ENCODE measurements at regions not wholly inside any gene's neighbourhood (a gene's known extent, or its start where the extent isn't known, plus 50 kb on each side); places are given as distances from the start of the nearest gene placed in this dataset.

GRCh38 chr10:78634835-78635234 lies 433.9 kb upstream of the ZMIZ1 start:
- H3K27ac ChIP-seq (ENCODE audit: low read depth in 1 of 2, low read length in 1 of 2): no peak overlapping the region
- peaks cover 0 to 7% (median 0%) of the 10 kb centered on the region in 5 donors for H3K4me1 ChIP-seq (ENCODE audit: control insufficient read depth in 5 of 5, insufficient read depth in 5 of 5, low read length in 5 of 5)
- TF ChIP-seq CTCF (IDR thresholded peaks at IDR 0.05; ENCODE audit: control extremely low read depth, extremely low read depth): no peak
- peaks cover 0 to 3% (median 0%) of the 10 kb centered on the region in 4 donors for H3K9me3 ChIP-seq (ENCODE audit: control insufficient read depth in 4 of 4, insufficient read depth in 3 of 4, low read length in 3 of 4)
- no peaks in the 10 kb centered on the region for H3K27me3 ChIP-seq (ENCODE audit: control insufficient read depth in 3 of 3, insufficient read depth in 3 of 3, low read length in 2 of 3)
- no peak overlapping the region for H3K4me3 ChIP-seq
- DNase-seq (no peak), ATAC-seq (ENCODE audit: insufficient read depth, low FRiP score) (no peak)
- H3K36me3 ChIP-seq (ENCODE audit: control insufficient read depth in 4 of 4, insufficient read depth in 4 of 4, low read length in 4 of 4): no peaks in the 10 kb centered on the region
- H3K9ac ChIP-seq (ENCODE audit: insufficient read depth in 1 of 2, low read length in 2 of 2): no peak overlapping the region
- WGBS, 2 donors: 48 to 68% methylated on average over 2 of the region's 2 CpGs

GRCh38 chr10:78639629-78640028 lies 429.1 kb upstream of the ZMIZ1 start:
- 88 to 89% methylated on average over 2 of the region's 2 CpGs for WGBS, 2 donors
- ATAC-seq (ENCODE audit: insufficient read depth, low FRiP score) (no peak), DNase-seq (no peak)
- H3K4me3 ChIP-seq: no peak overlapping the region
- H3K27me3 ChIP-seq (ENCODE audit: control insufficient read depth in 3 of 3, insufficient read depth in 3 of 3, low read length in 2 of 3): no peaks in the 10 kb centered on the region
- H3K9me3 ChIP-seq (ENCODE audit: control insufficient read depth in 4 of 4, insufficient read depth in 3 of 4, low read length in 3 of 4): peaks cover 0 to 3% (median under 1%) of the 10 kb centered on the region in 4 donors
- H3K36me3 ChIP-seq (ENCODE audit: control insufficient read depth in 4 of 4, insufficient read depth in 4 of 4, low read length in 4 of 4): no peaks in the 10 kb centered on the region
- no peak overlapping the region for H3K9ac ChIP-seq (ENCODE audit: insufficient read depth in 1 of 2, low read length in 2 of 2)
- no peaks in the 10 kb centered on the region for H3K4me1 ChIP-seq (ENCODE audit: control insufficient read depth in 5 of 5, insufficient read depth in 5 of 5, low read length in 5 of 5)
- H3K27ac ChIP-seq (ENCODE audit: low read depth in 1 of 2, low read length in 1 of 2): no peak overlapping the region
- TF ChIP-seq CTCF (IDR thresholded peaks at IDR 0.05; ENCODE audit: control extremely low read depth, extremely low read depth): no peak

GRCh38 chr10:78640796-78641636 lies 427.8 kb upstream of the ZMIZ1 start:
- DNase-seq: no peak
- no peak for TF ChIP-seq CTCF (IDR thresholded peaks at IDR 0.05; ENCODE audit: control extremely low read depth, extremely low read depth)

More at GRCh38 chr10:78640796-78641636, 427.8 kb upstream of the ZMIZ1 start:
- H3K27ac ChIP-seq (ENCODE audit: low read depth in 1 of 2, low read length in 1 of 2): no peak overlapping the region
- H3K36me3 ChIP-seq (ENCODE audit: control insufficient read depth in 4 of 4, insufficient read depth in 4 of 4, low read length in 4 of 4): no peaks in the 10 kb centered on the region
- H3K9me3 ChIP-seq (ENCODE audit: control insufficient read depth in 4 of 4, insufficient read depth in 3 of 4, low read length in 3 of 4): peaks cover 0 to 5% (median 1%) of the 10 kb centered on the region in 4 donors
- H3K27me3 ChIP-seq (ENCODE audit: control insufficient read depth in 3 of 3, insufficient read depth in 3 of 3, low read length in 2 of 3): no peaks in the 10 kb centered on the region
- 76 to 81% methylated on average over 4 of the region's 4 CpGs for WGBS, 2 donors
- no peak overlapping the region for H3K9ac ChIP-seq (ENCODE audit: insufficient read depth in 1 of 2, low read length in 2 of 2)
- no peak overlapping the region for H3K4me3 ChIP-seq
- H3K4me1 ChIP-seq (ENCODE audit: control insufficient read depth in 5 of 5, insufficient read depth in 5 of 5, low read length in 5 of 5): peaks cover 0 to 5% (median 0%) of the 10 kb centered on the region in 5 donors
- ATAC-seq (ENCODE audit: insufficient read depth, low FRiP score): no peak

Data from lung (tissue), 11 donors.